HepG2 (cell line): ENCODE measurements at regions not wholly inside any gene's neighbourhood (a gene's known extent, or its start where the extent isn't known, plus 50 kb on each side); places are given as distances from the start of the nearest gene placed in this dataset.
"Not testable (repeated sequence)": the region's sequence is repeated elsewhere in the genome, so short reads cannot be mapped to it uniquely, and the experiment has no call there.

Source experiments
- ATAC-seq: fragments of 200-7000 bp; cut with Tn5 transposase; 3 replicates; pipeline ENCODE4 v1.9.1; 2020; ENCODE audit warnings: mild to moderate bottlenecking, moderate library complexity
- BruUV-seq: library from RNA; stranded (reverse); fragments of 400-500 nt; replicated peaks from 2 replicates; lab custom pipeline; 2021; lab: Mats Ljungman, UMichigan
- CTCF ChIA-PET: fragments of 300-600 bp; formaldehyde crosslinking; extraction: SDS; loops from one replicate; lab custom pipeline; 2021; ENCODE audit warnings: low total read pairs, inconsistent platforms, low intra/inter-chr PET ratio; lab: Yijun Ruan, JAX
- POLR2A ChIA-PET: fragments of 350-600 bp; sonication (Branson Sonifier 250); formaldehyde crosslinking; loops from one replicate; lab custom pipeline; 2020; ENCODE audit warnings: antibody characterized with exemption, inconsistent platforms; lab: Yijun Ruan, JAX
- DNase-seq: peaks from one replicate; pipeline ENCODE4 v3.0.0-alpha.2; 2015; ENCODE audit warnings: low spot score
- FAIRE-seq: peaks from 3 replicates; lab custom pipeline; 2011; peaks lifted over from hg19 to GRCh38; lab: Jason Lieb, UNC
- H2AFZ ChIP-seq: one replicate; pipeline ENCODE4 v1.6.1; 2011; ENCODE audit warnings: low read length, inconsistent platforms
- H3K27ac ChIP-seq: fragments of 300-600 bp; 3 replicates; pipeline ENCODE4 v1.8.0; 2011; ENCODE audit warnings: mixed run types, mild to moderate bottlenecking, mixed read lengths, low read length, inconsistent platforms; ENCODE audit not compliant: insufficient read depth; ENCODE audit errors: extremely low read length
- H3K27me3 ChIP-seq, 2 experiments: fragments of 200-600 bp in 1 of 2; 2 replicates in 1 of 2; 3 replicates in 1 of 2; pipeline versions ENCODE4 v1.6.0 to v1.8.0; 2011; ENCODE audit warnings: low read length in 2 of 2, mild to moderate bottlenecking in 2 of 2, moderate library complexity in 2 of 2, inconsistent platforms in 1 of 2; ENCODE audit not compliant: insufficient read depth in 2 of 2, control insufficient read depth in 1 of 2
- H3K36me3 ChIP-seq, 2 experiments: fragments of 200-600 bp in 1 of 2; replicated peaks in 1 of 2; 2 replicates in 1 of 2; 3 replicates in 1 of 2; pipeline versions ENCODE4 v1.5.1 to v1.8.0; 2011; ENCODE audit warnings: low read length in 2 of 2, inconsistent platforms in 1 of 2; ENCODE audit not compliant: insufficient read depth in 2 of 2, control insufficient read depth in 1 of 2
- H3K4me1 ChIP-seq: 2 replicates; pipeline ENCODE4 v1.5.1; 2012; ENCODE audit warnings: low read length, inconsistent platforms; ENCODE audit not compliant: insufficient read depth
- H3K4me2 ChIP-seq: 2 replicates; pipeline ENCODE4 v1.6.0; 2011; ENCODE audit warnings: low read depth, low read length, inconsistent platforms
- H3K4me3 ChIP-seq, 3 experiments: fragments of 200-600 bp in 1 of 3; sonication (generic), shearing (Covaris generic) in 1 of 3; replicated peaks in 1 of 3; 2 replicates each; pipeline ENCODE4 v1.5.1; 2011 to 2016; ENCODE audit warnings: low read length in 3 of 3, inconsistent platforms in 2 of 3, low read depth in 2 of 3, mild to moderate bottlenecking in 2 of 3, control low read depth in 1 of 3, mixed read lengths in 1 of 3; ENCODE audit not compliant: insufficient read depth in 1 of 3
- H3K79me2 ChIP-seq: one replicate; pipeline ENCODE4 v1.6.1; 2011; ENCODE audit warnings: low read length, inconsistent platforms; ENCODE audit not compliant: insufficient read depth
- H3K9ac ChIP-seq: 2 replicates; pipeline ENCODE4 v1.6.0; 2011; ENCODE audit warnings: mild to moderate bottlenecking, low read depth, low read length, inconsistent platforms; ENCODE audit not compliant: insufficient read depth
- H3K9me3 ChIP-seq: 2 replicates; pipeline ENCODE4 v1.5.1; 2012; ENCODE audit warnings: mild to moderate bottlenecking, low read length
- H4K20me1 ChIP-seq: 2 replicates; pipeline ENCODE4 v1.6.0; 2011; ENCODE audit warnings: inconsistent platforms, mild to moderate bottlenecking, low read length, moderate library complexity; ENCODE audit not compliant: insufficient read depth
- ATF7-NPFF ChIP-seq: sonication (generic); formaldehyde crosslinking; IDR thresholded peaks from 2 replicates; pipeline ENCODE4 v1.8.1; 2023; ENCODE audit warnings: mild to moderate bottlenecking, low read depth, missing genetic modification reagents, moderate library complexity
- CAMTA2 ChIP-seq: sonication (generic); formaldehyde crosslinking; IDR thresholded peaks from 2 replicates; pipeline ENCODE4 v1.4.0; 2020; ENCODE audit warnings: mild to moderate bottlenecking, missing genetic modification reagents, borderline replicate concordance
- FOXK2 ChIP-seq: fragments of 450-650 bp; IDR thresholded peaks from 2 replicates; pipeline ENCODE4 v1.6.1; 2016
- KDM5A ChIP-seq: fragments of 200-600 bp; sonication (generic); IDR thresholded peaks from 2 replicates; pipeline ENCODE4 v1.7.0; 2018; ENCODE audit warnings: antibody characterized with exemption, mild to moderate bottlenecking, low read length, borderline replicate concordance
- KLF12 ChIP-seq: sonication (generic); formaldehyde crosslinking; IDR thresholded peaks from 2 replicates; pipeline ENCODE4 v1.4.0; 2020; ENCODE audit warnings: missing genetic modification reagents, borderline replicate concordance
- SIN3B ChIP-seq: fragments of 150-350 bp; IDR thresholded peaks from 2 replicates; pipeline ENCODE4 v1.6.1; 2014; ENCODE audit warnings: low read length
- SNAI1 ChIP-seq: sonication (generic); formaldehyde crosslinking; IDR thresholded peaks from 2 replicates; pipeline ENCODE4 v1.5.0; 2020; ENCODE audit warnings: mild to moderate bottlenecking, missing genetic modification reagents, borderline replicate concordance
- THAP9 ChIP-seq: sonication (generic); formaldehyde crosslinking; IDR thresholded peaks from 2 replicates; pipeline ENCODE4; 2020; ENCODE audit warnings: missing genetic modification reagents, mild to moderate bottlenecking, borderline replicate concordance
- ZBTB10 ChIP-seq: sonication (generic); formaldehyde crosslinking; IDR thresholded peaks from 2 replicates; pipeline ENCODE4 v1.4.0; 2020; ENCODE audit warnings: missing genetic modification reagents, borderline replicate concordance
- ZBTB43 ChIP-seq: sonication (generic); formaldehyde crosslinking; conservative IDR thresholded peaks from 2 replicates; pipeline ENCODE4 v1.4.0; 2020; ENCODE audit warnings: missing genetic modification reagents
- ZNF138 ChIP-seq: sonication (generic); formaldehyde crosslinking; IDR thresholded peaks from 2 replicates; pipeline ENCODE4 v1.5.0; 2020; ENCODE audit warnings: mild to moderate bottlenecking, low read depth, missing genetic modification reagents
- ZNF367 ChIP-seq: sonication (generic); formaldehyde crosslinking; IDR thresholded peaks from 2 replicates; pipeline ENCODE4 v1.4.0; 2020; ENCODE audit warnings: missing genetic modification reagents, borderline replicate concordance
- WGBS: methylation state at CpG from one replicate; pipeline ENCODE4 v1.1.6; 2017; ENCODE audit warnings: low lambda C conversion rate; 5-methylcytosine and 5-hydroxymethylcytosine counted together
- in situ Hi-C: cut with HindIII; loops from 2 replicates; pipeline ENCODE4 v1.10.0; 2017; ENCODE audit warnings: low pct_unique_long_range_greater_than_20kb; ENCODE audit not compliant: extremely low pct_ligation_motif_present
- intact Hi-C: fragments of 100-400 bp; cut with micrococcal nuclease; formaldehyde crosslinking; loops from one replicate; pipeline ENCODE4 v1.10.0; 2022; ENCODE audit not compliant: unreplicated experiment

- H3K4me2 ChIP-seq, ATAC-seq, DNase-seq, H3K27ac ChIP-seq, H2AFZ ChIP-seq, H3K27me3 ChIP-seq, FAIRE-seq, H4K20me1 ChIP-seq, in situ Hi-C loops, POLR2A ChIA-PET, CTCF ChIA-PET, H3K4me3 ChIP-seq, H3K4me1 ChIP-seq, intact Hi-C loops, H3K9ac ChIP-seq, BruUV-seq, H3K9me3 ChIP-seq, H3K36me3 ChIP-seq, H3K79me2 ChIP-seq: not testable (repeated sequence)
- 17% methylated on average over 9 of the region's 9 CpGs for WGBS
Observed at GRCh38 chr13:69018173-69018572, 1089.5 kb upstream of the ATXN8OS start.

- Histone ChIP-seq H3K4me3 (no peak overlapping the region), H3K9me3 (no peaks in the 10 kb centered on the region), H3K4me2 (no peak overlapping the region), H3K9ac (no peak overlapping the region), H3K79me2 (no peaks in the 10 kb centered on the region), H4K20me1 (no peaks in the 10 kb centered on the region), H3K27ac (no peak overlapping the region), H3K4me1 (no peaks in the 10 kb centered on the region), H3K36me3 (no peaks in the 10 kb centered on the region), H3K27me3 (no peaks in the 10 kb centered on the region), H2AFZ (peak overlapping the region; percentile 5)
- in situ Hi-C loops = no loop called here
- POLR2A ChIA-PET = no interaction called here
- intact Hi-C loops = no loop called here
- WGBS = 32% methylated on average over 3 of the region's 3 CpGs
- no peak for ATAC-seq
- no peak for DNase-seq
- BruUV-seq = no TSS peak
- TF ChIP-seq ZNF138 (no peak), SIN3B (no peak), THAP9 (CRISPR knock-in tag) (no peak), KLF12 (no peak), FOXK2 (no peak), SNAI1 (CRISPR knock-in tag) (no peak), ZNF367 (no peak), KDM5A (no peak), ZBTB10 (no peak), ATF7-NPFF (CRISPR knock-in tag) (no peak), ZBTB43 (CRISPR knock-in tag) (no peak), CAMTA2 (CRISPR knock-in tag) (no peak)
- CTCF ChIA-PET = no interaction called here
- FAIRE-seq = no peak
Observed at GRCh38 chr13:69010789-69011188, 1096.8 kb upstream of the ATXN8OS start.
